ENCODE measurements at regions not wholly inside any gene's neighbourhood (a gene's known extent, or its start where the extent isn't known, plus 50 kb on each side); places are given as distances from the start of the nearest gene placed in this dataset.
"Not testable (repeated sequence)": the region's sequence is repeated elsewhere in the genome, so short reads cannot be mapped to it uniquely, and the experiment has no call there.

GRCh38 chrY:18997635-18998240 is 224.2 kb upstream of the HSFY2 start:
- no peak overlapping the region for H3K27ac ChIP-seq
- TF ChIP-seq, protein P1, sequence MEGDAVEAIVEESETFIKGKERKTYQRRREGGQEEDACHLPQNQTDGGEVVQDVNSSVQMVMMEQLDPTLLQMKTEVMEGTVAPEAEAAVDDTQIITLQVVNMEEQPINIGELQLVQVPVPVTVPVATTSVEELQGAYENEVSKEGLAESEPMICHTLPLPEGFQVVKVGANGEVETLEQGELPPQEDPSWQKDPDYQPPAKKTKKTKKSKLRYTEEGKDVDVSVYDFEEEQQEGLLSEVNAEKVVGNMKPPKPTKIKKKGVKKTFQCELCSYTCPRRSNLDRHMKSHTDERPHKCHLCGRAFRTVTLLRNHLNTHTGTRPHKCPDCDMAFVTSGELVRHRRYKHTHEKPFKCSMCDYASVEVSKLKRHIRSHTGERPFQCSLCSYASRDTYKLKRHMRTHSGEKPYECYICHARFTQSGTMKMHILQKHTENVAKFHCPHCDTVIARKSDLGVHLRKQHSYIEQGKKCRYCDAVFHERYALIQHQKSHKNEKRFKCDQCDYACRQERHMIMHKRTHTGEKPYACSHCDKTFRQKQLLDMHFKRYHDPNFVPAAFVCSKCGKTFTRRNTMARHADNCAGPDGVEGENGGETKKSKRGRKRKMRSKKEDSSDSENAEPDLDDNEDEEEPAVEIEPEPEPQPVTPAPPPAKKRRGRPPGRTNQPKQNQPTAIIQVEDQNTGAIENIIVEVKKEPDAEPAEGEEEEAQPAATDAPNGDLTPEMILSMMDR (IDR thresholded peaks at IDR 0.05), result no peak
- TF ChIP-seq ZFX (IDR thresholded peaks at IDR 0.05; ENCODE audit: borderline replicate concordance), result no peak

- H3K27ac ChIP-seq, result no peak overlapping the region
Observed at GRCh38 chrY:18993480-18993879, 219.9 kb upstream of the HSFY2 start.

GRCh38 chrY:18992684-18993083 is 219.1 kb upstream of the HSFY2 start:
- H3K27ac ChIP-seq, result not testable (repeated sequence)

More at GRCh38 chrY:18993480-18993879, 219.9 kb upstream of the HSFY2 start:
- TF ChIP-seq, protein P1 (IDR thresholded peaks at IDR 0.05), result no peak
- no peak for TF ChIP-seq ZFX (IDR thresholded peaks at IDR 0.05; ENCODE audit: borderline replicate concordance)

GRCh38 chrY:18989356-18989755 is 215.8 kb upstream of the HSFY2 start:
- no peak for TF ChIP-seq ZFX (IDR thresholded peaks at IDR 0.05; ENCODE audit: borderline replicate concordance)
- TF ChIP-seq, protein P1 (IDR thresholded peaks at IDR 0.05), result no peak
- no peak overlapping the region for H3K27ac ChIP-seq

DNA sequence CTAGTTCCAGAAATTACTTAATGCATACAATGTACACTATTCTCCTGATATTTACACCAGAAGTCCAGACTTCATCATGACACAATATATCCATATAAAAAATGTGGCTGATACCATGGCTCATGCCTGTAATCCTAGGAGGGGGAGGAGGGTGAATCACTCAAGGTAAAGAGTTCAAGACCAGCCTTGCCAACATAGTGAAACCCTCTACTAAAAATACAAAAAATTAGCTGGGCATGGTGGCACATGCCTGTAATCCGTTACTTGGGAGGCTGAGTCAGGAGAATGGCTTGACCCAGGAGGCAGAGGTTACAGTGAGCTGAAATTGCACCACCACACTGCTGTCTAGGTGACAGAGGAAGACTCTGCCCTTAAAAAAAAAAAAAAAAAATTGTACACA is 192.5 kb upstream of the HSFY2 start:
- no peak for TF ChIP-seq ZFX (IDR thresholded peaks at IDR 0.05; ENCODE audit: borderline replicate concordance)
- TF ChIP-seq, protein P1 (IDR thresholded peaks at IDR 0.05), result no peak
- no peak overlapping the region for H3K27ac ChIP-seq

- TF ChIP-seq, protein P1 (IDR thresholded peaks at IDR 0.05), result no peak
- TF ChIP-seq ZFX (IDR thresholded peaks at IDR 0.05; ENCODE audit: borderline replicate concordance), result no peak
- H3K27ac ChIP-seq, result no peak overlapping the region
Observed at GRCh38 chrY:18958846-18959245, 185.3 kb upstream of the HSFY2 start.

GRCh38 chrY:18951657-18952435 is 178.3 kb upstream of the HSFY2 start:
- no peak for TF ChIP-seq ZFX (IDR thresholded peaks at IDR 0.05; ENCODE audit: borderline replicate concordance)
- TF ChIP-seq, protein P1 (IDR thresholded peaks at IDR 0.05), result no peak
- H3K27ac ChIP-seq, result no peak overlapping the region
